Omental fat pad (tissue), 3 donors: ENCODE measurements at regions not wholly inside any gene's neighbourhood (a gene's known extent, or its start where the extent isn't known, plus 50 kb on each side); places are given as distances from the start of the nearest gene placed in this dataset.

Experiments used
- ATAC-seq: fragments of 150-250 bp; one replicate; pipeline ENCODE4 v1.9.1; 2016; ENCODE audit warnings: mild to moderate bottlenecking, moderate library complexity; ENCODE audit not compliant: low FRiP score
- DNase-seq: peaks from one replicate; pipeline ENCODE4 v3.0.0-alpha.2; 2019; ENCODE audit warnings: low spot score
- CTCF ChIP-seq, 3 donors: fragments of 450-650 bp; IDR thresholded peaks; one replicate each; pipeline ENCODE4 v1.5.1; 2016 to 2017; ENCODE audit warnings: antibody characterized with exemption in 3 of 3, mild to moderate bottlenecking in 3 of 3, moderate library complexity in 2 of 3

DNA sequence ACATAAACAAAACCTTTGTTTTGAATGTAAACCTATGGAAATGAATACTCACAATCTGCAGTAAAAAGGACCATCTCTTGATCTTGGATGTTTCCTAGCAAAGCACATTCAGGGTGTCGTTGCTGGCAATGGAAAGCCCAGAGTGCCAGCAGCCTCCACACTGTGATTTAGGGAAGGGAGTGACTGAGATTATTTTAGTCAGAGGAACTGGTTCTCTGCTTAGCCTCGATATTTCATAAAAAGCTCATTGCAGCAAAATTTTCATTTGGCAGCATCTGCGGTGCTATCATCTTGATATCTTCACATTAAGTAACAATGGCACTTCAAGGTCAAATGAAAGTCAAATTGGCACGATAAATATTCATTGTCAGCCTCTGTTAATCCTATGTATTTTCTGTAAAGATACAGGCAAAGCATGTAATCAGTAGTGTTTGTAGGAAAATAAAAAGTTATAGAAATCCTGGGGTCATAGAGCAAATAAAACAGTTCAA lies 116.0 kb downstream of the MACIR start:
- DNase-seq = no peak
- ATAC-seq = no peak
- no peak for TF ChIP-seq CTCF (IDR thresholded peaks at IDR 0.05)

DNA sequence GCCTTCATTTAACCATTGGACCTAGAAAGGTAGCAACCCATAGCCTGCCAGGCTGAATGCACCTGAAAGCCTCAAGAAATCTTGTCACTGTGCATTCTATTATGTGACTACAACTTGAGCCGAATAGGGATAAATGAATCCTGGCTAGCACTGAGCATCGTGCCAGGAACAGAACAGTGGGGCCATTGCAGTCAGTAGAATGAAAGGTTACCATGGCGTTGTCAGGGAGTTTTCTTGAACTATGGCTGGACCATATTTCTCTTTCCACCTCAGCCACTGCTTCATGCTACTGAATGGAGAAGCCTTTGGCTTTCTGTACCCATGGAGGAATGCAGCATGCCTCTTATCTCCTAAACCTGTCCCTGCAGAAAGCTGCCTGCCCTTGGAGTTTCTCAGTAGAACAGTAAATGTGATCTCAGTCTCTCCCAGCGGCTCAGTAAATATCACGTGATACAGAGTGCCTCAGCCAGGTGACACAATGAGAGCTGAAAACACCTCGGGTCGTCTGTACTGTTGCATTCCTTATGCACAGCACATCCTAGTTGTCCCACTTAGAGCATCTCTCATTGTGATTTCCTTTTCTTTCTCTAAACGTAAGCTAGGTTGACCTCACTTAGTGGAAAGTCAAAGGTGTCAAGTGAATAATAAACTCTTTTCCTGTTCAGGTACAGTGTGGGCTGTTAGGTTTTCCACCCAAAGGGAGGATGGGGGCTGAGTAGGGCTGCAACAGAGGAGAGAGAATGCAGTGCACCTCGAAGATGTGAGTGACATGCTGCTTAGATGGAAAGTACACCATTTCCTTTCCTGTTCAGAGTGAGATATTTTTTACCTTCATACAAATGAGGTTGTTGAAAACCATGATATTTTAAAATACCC lies 115.3 kb downstream of the MACIR start:
- ATAC-seq = no peak
- TF ChIP-seq CTCF (IDR thresholded peaks at IDR 0.05) = no peak
- no peak for DNase-seq

- no peak for ATAC-seq
- no peak for DNase-seq
- no peak for TF ChIP-seq CTCF (IDR thresholded peaks at IDR 0.05)
Observed at GRCh38 chr5:103371046-103371607, 112.6 kb downstream of the MACIR start.

DNA sequence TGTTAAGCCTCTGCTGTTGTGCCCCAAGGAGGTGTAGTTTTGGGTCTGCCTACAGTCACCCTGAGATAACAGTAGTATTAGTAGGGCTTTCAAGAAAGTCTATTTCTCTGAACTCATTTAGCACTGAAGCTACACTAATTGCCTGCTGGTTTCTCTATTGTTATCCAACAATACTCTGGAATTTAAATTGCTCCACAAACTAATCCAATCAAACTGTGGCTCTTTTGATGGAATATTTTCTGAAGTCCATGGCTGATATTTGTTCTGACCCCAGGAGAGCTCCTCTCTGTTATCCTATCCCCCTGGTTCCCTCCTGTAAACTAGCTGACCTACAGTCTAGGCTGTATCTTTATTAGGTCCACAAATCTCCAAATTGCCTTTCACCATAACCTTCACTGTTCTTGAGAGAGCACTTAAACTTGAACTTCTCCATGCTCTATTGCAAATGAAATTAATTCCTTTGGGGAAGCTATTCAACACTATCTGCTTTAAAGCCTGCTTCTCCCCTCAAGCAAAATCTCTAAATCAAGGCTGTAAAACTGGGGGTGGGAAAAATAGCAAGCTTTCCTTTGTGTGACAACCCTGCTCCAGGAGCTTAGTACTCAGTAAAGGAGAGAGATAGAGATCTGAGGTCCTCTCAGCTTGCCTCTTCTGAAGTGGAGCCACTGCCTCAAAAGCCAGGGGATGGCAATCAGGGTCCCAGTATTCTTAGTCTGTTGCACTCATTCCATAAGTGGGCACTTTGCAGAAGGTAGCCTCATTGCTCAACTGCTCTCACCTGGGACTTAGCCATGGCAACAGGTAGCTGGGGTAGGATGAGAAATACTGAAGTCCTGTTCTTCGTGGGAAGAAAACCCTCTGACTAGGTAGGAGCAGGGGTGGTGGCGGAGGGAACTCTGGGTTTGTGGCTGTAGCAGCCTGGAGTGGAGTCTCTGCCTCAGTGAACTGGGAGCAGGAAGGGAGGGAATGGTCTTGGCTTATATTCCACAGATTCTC lies 110.9 kb downstream of the MACIR start:
- ATAC-seq (no peak), DNase-seq (no peak)
- TF ChIP-seq CTCF (IDR thresholded peaks at IDR 0.05) = no peak

- no peak for TF ChIP-seq CTCF (IDR thresholded peaks at IDR 0.05)
- DNase-seq = no peak
- ATAC-seq = no peak
Observed at GRCh38 chr5:103367702-103368101, 109.1 kb downstream of the MACIR start.

DNA sequence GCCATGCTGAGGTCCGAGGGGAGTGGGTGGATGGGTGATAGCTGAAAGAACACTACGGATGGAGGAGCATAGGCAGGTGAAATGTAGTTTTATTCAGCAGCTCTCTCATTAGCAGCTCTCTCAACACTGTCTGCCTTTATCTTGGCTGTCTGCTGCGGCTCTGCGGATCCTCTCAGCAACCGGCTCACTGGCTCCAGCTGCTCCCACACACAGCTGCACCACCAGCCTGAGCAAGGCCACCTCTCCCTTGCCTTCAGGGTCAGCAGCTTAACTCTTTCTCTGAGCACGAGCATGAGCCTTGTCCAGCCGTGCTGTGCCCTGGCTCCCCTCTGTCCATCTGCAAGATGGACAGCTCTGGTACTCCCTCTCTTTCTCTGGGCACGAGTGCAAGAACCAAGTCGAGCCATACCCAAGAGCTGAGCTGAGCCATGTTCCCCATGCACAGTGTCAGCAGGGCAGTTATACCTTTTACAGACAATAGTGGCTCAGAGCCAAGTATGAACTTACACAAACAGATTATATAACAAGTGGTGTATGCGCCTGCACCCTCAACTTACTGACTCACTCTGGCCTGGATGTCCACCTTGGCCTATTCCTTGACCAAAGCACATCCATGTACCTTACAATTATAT lies 108.5 kb downstream of the MACIR start:
- TF ChIP-seq CTCF (IDR thresholded peaks at IDR 0.05) = no peak
- ATAC-seq = no peak
- no peak for DNase-seq
